ENCODE measurements at regions not wholly inside any gene's neighbourhood (a gene's known extent, or its start where the extent isn't known, plus 50 kb on each side); places are given as distances from the start of the nearest gene placed in this dataset.
A peak's percentile ranks its signal among the peaks of the same experiment; 100 is the strongest.

DNA sequence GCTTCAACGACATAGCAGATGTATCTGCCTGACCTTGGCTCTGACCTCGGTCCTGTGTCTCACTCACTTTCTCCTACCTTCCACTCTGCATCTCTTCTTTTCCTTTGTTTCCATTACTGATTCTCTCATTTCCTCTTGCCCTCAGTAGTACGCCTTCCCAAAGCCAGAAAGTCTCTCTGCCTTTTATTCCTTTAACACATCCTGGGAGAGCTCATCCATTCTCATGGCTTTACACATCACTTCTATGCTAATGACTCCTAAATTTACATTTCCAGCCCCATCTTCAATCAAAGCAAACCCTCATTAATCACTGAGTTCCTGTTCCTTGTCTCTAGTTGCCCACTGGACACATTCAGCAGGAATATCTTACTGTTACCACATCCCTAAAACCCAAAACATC lies 938.6 kb downstream of the NTRK3 start:
- no peaks in the 10 kb centered on the region for H3K4me1 ChIP-seq (ENCODE audit: control insufficient read depth, insufficient read depth, low read length)
- H3K9me3 ChIP-seq (ENCODE audit: control insufficient read depth, low read length) = no peaks in the 10 kb centered on the region
- H3K36me3 Mint-ChIP-seq (ENCODE audit: low read depth) = no peaks in the 10 kb centered on the region
- H3K9ac ChIP-seq (ENCODE audit: extremely low read depth, low read length, poor library complexity, severe bottlenecking) = no peak overlapping the region
- H3K36me3 ChIP-seq (ENCODE audit: control insufficient read depth, insufficient read depth, low read length) = no peaks in the 10 kb centered on the region
- no peak for TF ChIP-seq CTCF (conservative IDR thresholded peaks at IDR 0.05)
- H3K27ac ChIP-seq (ENCODE audit: low read depth, low read length) = peak overlapping the region; percentile 12
- H3K27ac Mint-ChIP-seq = no peak overlapping the region
- peaks cover 4% of the 10 kb centered on the region for H3K4me1 Mint-ChIP-seq
- H3K27me3 Mint-ChIP-seq (ENCODE audit: insufficient read depth) = peaks cover 4% of the 10 kb centered on the region
- no peak for DNase-seq
- H3K27me3 ChIP-seq (ENCODE audit: control insufficient read depth, insufficient read depth, low read length, poor library complexity, severe bottlenecking) = no peaks in the 10 kb centered on the region
- no peaks in the 10 kb centered on the region for H3K9me3 Mint-ChIP-seq
- no peak overlapping the region for H3K4me3 Mint-ChIP-seq
- 67 to 74% methylated on average over 3 of the region's 3 CpGs for WGBS, 2 experiments (ENCODE audit: insufficient coverage in 1 of 2, insufficient read length in 1 of 2)
- no peak overlapping the region for H3K4me3 ChIP-seq (ENCODE audit: low read length)

DNA sequence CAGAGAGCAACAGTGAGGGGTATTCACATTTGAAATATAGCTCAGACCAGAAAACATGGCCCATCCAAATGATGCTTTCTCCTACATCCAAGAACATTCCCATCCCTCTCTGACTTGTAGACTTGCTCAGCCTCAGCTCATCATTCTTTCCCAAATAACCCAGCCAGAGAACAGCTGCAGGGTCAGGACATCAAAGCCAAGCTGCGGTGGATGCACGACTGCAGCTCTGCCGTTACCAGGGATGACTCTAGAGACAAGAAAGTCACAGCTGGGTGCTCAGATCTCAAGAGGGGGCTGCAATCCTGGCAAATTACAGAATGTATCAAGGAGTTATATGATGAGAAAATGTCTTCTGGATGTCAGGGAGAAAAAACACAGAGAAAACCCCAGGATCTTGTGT lies 944.3 kb downstream of the NTRK3 start:
- H3K4me3 ChIP-seq (ENCODE audit: low read length) = no peak overlapping the region

DNA sequence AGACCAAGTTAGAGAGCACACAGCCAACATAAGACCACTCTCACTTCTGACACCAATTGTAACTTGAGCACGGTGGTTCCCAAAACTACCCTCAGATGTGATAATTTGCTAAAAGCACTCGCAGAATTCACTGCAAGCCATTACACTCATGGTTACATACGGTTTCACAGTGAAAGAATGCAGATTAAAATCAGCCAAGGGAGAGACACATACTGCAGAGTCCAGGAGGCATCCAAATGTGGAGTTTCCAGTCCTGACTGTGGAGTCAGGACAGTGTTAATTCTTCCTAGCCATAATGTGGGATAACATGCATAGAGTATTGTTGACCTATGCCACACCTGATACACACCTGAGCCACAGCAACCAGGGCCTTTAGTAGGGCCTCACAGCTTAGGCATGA lies 956.4 kb downstream of the NTRK3 start:
- TF ChIP-seq CTCF (conservative IDR thresholded peaks at IDR 0.05) = no peak
- Mint-ChIP-seq H3K9me3 (peaks cover 4% of the 10 kb centered on the region), H3K27ac (no peak overlapping the region), H3K4me1 (no peaks in the 10 kb centered on the region), H3K27me3 (ENCODE audit: insufficient read depth) (no peaks in the 10 kb centered on the region), H3K4me3 (no peak overlapping the region), H3K36me3 (ENCODE audit: low read depth) (no peaks in the 10 kb centered on the region)
- H3K9me3 ChIP-seq (ENCODE audit: control insufficient read depth, low read length) = no peaks in the 10 kb centered on the region
- DNase-seq = no peak
- H3K27ac ChIP-seq (ENCODE audit: low read depth, low read length) = no peak overlapping the region
- no peaks in the 10 kb centered on the region for H3K36me3 ChIP-seq (ENCODE audit: control insufficient read depth, insufficient read depth, low read length)
- WGBS, 2 experiments (ENCODE audit: insufficient coverage in 1 of 2, insufficient read length in 1 of 2) = 76 to 79% methylated on average over 3 of the region's 3 CpGs
- H3K27me3 ChIP-seq (ENCODE audit: control insufficient read depth, insufficient read depth, low read length, poor library complexity, severe bottlenecking) = no peaks in the 10 kb centered on the region
- H3K4me1 ChIP-seq (ENCODE audit: control insufficient read depth, insufficient read depth, low read length) = no peaks in the 10 kb centered on the region
- no peak overlapping the region for H3K4me3 ChIP-seq (ENCODE audit: low read length)
- H3K9ac ChIP-seq (ENCODE audit: extremely low read depth, low read length, poor library complexity, severe bottlenecking) = no peak overlapping the region

More for the DNA sequence above, 944.3 kb downstream of the NTRK3 start:
- Histone ChIP-seq H3K36me3 (ENCODE audit: control insufficient read depth, insufficient read depth, low read length) (no peaks in the 10 kb centered on the region), H3K4me1 (ENCODE audit: control insufficient read depth, insufficient read depth, low read length) (no peaks in the 10 kb centered on the region), H3K27ac (ENCODE audit: low read depth, low read length) (no peak overlapping the region), H3K27me3 (ENCODE audit: control insufficient read depth, insufficient read depth, low read length, poor library complexity, severe bottlenecking) (no peaks in the 10 kb centered on the region), H3K9me3 (ENCODE audit: control insufficient read depth, low read length) (no peaks in the 10 kb centered on the region), H3K9ac (ENCODE audit: extremely low read depth, low read length, poor library complexity, severe bottlenecking) (no peak overlapping the region)
- H3K27ac Mint-ChIP-seq = no peak overlapping the region
- peaks cover 5% of the 10 kb centered on the region for H3K4me1 Mint-ChIP-seq
- DNase-seq = no peak
- no peaks in the 10 kb centered on the region for H3K27me3 Mint-ChIP-seq (ENCODE audit: insufficient read depth)
- TF ChIP-seq CTCF (conservative IDR thresholded peaks at IDR 0.05) = no peak
- WGBS, 2 experiments (ENCODE audit: insufficient coverage in 1 of 2, insufficient read length in 1 of 2) = 79 to 84% methylated on average over 3 of the region's 3 CpGs
- no peaks in the 10 kb centered on the region for H3K9me3 Mint-ChIP-seq
- H3K36me3 Mint-ChIP-seq (ENCODE audit: low read depth) = no peaks in the 10 kb centered on the region
- H3K4me3 Mint-ChIP-seq = no peak overlapping the region

All from endodermal cell (in vitro differentiated cells).